T-cell (primary cell): ENCODE measurements at regions not wholly inside any gene's neighbourhood (a gene's known extent, or its start where the extent isn't known, plus 50 kb on each side); places are given as distances from the start of the nearest gene placed in this dataset.
"Not testable (repeated sequence)": the region's sequence is repeated elsewhere in the genome, so short reads cannot be mapped to it uniquely, and the experiment has no call there.

Source experiments
- ATAC-seq, 4 experiments: fragments of 200-7000 bp in 3 of 4; fragments of 150-1000 bp in 1 of 4; cut with Tn5 transposase; replicated peaks in 1 of 4; 1 replicate in 3 of 4; 2 replicates in 1 of 4; pipeline ENCODE4 v1.10.0; 2021; ENCODE audit warnings: moderate library complexity in 3 of 4, mild to moderate bottlenecking in 2 of 4, moderate number of reproducible peaks in 1 of 4
- CTCF ChIA-PET, 2 donors: fragments of 300-600 bp; sonication (Branson Sonifier 250); formaldehyde crosslinking; loops; one replicate each; lab custom pipeline; 2022; ENCODE audit warnings: antibody characterized with exemption in 2 of 2; lab: Charles Lee
- POLR2A ChIA-PET, 2 donors: fragments of 300-600 bp; sonication (Branson Sonifier 250); formaldehyde crosslinking; loops; one replicate each; lab custom pipeline; 2022; ENCODE audit warnings: antibody characterized with exemption in 2 of 2; lab: Charles Lee
- DNase-seq, 35 experiments: peaks; one replicate each; pipeline versions ENCODE4 v3.0.0 to v3.0.0-alpha.2; 2013 to 2023
- H3K27ac ChIP-seq: one replicate; pipeline ENCODE4 v1.5.1; 2013; ENCODE audit warnings: low read length
- H3K27me3 ChIP-seq, 2 experiments: replicated peaks in 1 of 2; 1 replicate in 1 of 2; 2 replicates in 1 of 2; pipeline versions ENCODE4 v1.6.1 to v1.7.0; 2013; ENCODE audit warnings: low read length in 1 of 2, mixed read lengths in 1 of 2; ENCODE audit not compliant: control insufficient read depth in 2 of 2, insufficient read depth in 2 of 2; ENCODE audit errors: extremely low read depth in 1 of 2
- H3K36me3 ChIP-seq, 2 donors: 1 replicate in 1 of 2; 2 replicates in 1 of 2; pipeline versions ENCODE4 v1.6.1 to v1.7.0; 2013; ENCODE audit warnings: low read length in 1 of 2; ENCODE audit not compliant: control insufficient read depth in 2 of 2, insufficient read depth in 1 of 2; ENCODE audit errors: extremely low read depth in 1 of 2
- H3K4me1 ChIP-seq, 2 experiments: 1 replicate in 1 of 2; 2 replicates in 1 of 2; pipeline versions ENCODE4 v1.6.1 to v1.7.0; 2013; ENCODE audit warnings: low read length in 2 of 2, mixed read lengths in 1 of 2; ENCODE audit not compliant: insufficient read depth in 2 of 2, control insufficient read depth in 1 of 2; ENCODE audit errors: extremely low read depth in 1 of 2
- H3K4me3 ChIP-seq, 2 donors: 1 replicate in 1 of 2; 2 replicates in 1 of 2; pipeline versions ENCODE4 v1.5.1 to v1.7.0; 2013; ENCODE audit warnings: mild to moderate bottlenecking in 2 of 2, low read length in 1 of 2, moderate library complexity in 1 of 2; ENCODE audit not compliant: control insufficient read depth in 1 of 2; ENCODE audit errors: extremely low read depth in 1 of 2
- H3K9me3 ChIP-seq: 2 replicates; pipeline ENCODE4 v1.7.0; 2013
- H3K27ac Mint-ChIP-seq, 2 donors: one replicate each; pipeline ENCODE4 v1.8.0; 2020 to 2021; ENCODE audit warnings: mild to moderate bottlenecking in 2 of 2, mixed read lengths in 2 of 2
- H3K27me3 Mint-ChIP-seq, 2 donors: one replicate each; pipeline ENCODE4 v1.8.0; 2021 to 2022; ENCODE audit warnings: mixed read lengths in 2 of 2
- H3K36me3 Mint-ChIP-seq: one replicate; pipeline ENCODE4 v1.8.0; 2021; ENCODE audit warnings: mixed read lengths
- H3K4me1 Mint-ChIP-seq, 3 donors: one replicate each; pipeline ENCODE4 v1.8.0; 2020 to 2022; ENCODE audit warnings: mixed read lengths in 3 of 3, mild to moderate bottlenecking in 1 of 3
- H3K4me3 Mint-ChIP-seq, 3 donors: one replicate each; pipeline ENCODE4 v1.8.0; 2020 to 2022; ENCODE audit warnings: mild to moderate bottlenecking in 3 of 3, mixed read lengths in 3 of 3, moderate library complexity in 3 of 3
- H3K9me3 Mint-ChIP-seq, 3 donors: one replicate each; pipeline ENCODE4 v1.8.0; 2020 to 2022; ENCODE audit warnings: mixed read lengths in 3 of 3
- WGBS: methylation state at CpG from one replicate; pipeline ENCODE4 v1.1.5; 2013; ENCODE audit warnings: missing lambda C conversion rate; ENCODE audit not compliant: insufficient coverage; 5-methylcytosine and 5-hydroxymethylcytosine counted together

DNA sequence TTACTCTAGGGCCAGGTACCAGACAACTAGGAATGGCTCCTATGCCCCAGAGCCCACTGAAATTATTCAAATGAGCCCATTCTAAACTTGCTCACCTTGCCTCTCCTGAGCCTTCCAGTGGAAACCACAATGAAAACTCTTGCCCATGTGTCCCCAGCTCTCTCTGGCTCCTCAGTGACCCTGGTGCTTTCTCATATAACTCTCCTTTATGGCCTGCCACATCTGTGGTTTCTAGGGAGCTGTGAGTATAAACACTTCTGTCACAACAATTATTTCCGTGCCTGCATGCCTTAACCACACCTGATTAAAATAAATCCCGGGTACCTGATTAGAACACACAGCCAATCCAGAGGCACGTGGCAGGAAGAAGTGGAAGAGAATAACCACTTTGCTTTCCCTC lies 333.0 kb upstream of the SPRED2 start:
- Mint-ChIP-seq H3K27me3 (peaks cover 0 to 13% of the 10 kb centered on the region in 2 donors), H3K36me3 (no peaks in the 10 kb centered on the region), H3K4me1 (no peaks in the 10 kb centered on the region), H3K27ac (no peak overlapping the region), H3K4me3 (no peak overlapping the region), H3K9me3 (peaks cover 2 to 7% (median 4%) of the 10 kb centered on the region in 3 donors)
- Histone ChIP-seq H3K27me3 (peaks cover 0 to 3% of the 10 kb centered on the region in 2 experiments), H3K36me3 (no peaks in the 10 kb centered on the region), H3K4me1 (no peaks in the 10 kb centered on the region), H3K9me3 (no peaks in the 10 kb centered on the region), H3K27ac (no peak overlapping the region), H3K4me3 (no peak overlapping the region)
- no peak for DNase-seq
- no CpG with 5 or more reads among the region's 3 CpGs for WGBS
- POLR2A ChIA-PET: no interaction called here
- CTCF ChIA-PET: no interaction called here
- no peak for ATAC-seq

DNA sequence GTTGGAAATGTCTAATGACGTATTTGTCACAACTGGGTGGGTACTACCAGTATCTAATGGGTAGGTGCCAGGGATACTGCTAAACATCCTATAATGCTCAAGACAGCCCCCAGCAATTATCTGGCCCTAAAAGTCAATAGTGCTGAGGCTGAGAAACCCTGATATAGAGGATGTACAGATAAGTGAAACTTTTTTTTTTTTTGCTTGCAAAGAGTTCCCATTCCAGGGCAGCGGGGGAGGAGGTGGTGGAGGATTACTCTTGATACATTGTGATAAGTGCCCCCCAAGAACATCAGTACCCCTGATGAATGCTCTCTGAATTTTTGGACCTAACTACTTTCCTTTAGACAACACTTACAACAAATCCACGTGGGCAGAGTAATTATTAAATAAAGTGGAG lies 329.7 kb upstream of the SPRED2 start:
- Histone ChIP-seq H3K27ac (no peak overlapping the region), H3K36me3 (no peaks in the 10 kb centered on the region), H3K9me3 (no peaks in the 10 kb centered on the region), H3K27me3 (peaks cover 0 to 3% of the 10 kb centered on the region in 2 experiments), H3K4me3 (no peak overlapping the region), H3K4me1 (no peaks in the 10 kb centered on the region)
- ChIA-PET POLR2A (no interaction called here), CTCF (no interaction called here)
- Mint-ChIP-seq H3K4me3 (no peak overlapping the region), H3K36me3 (no peaks in the 10 kb centered on the region), H3K9me3 (peaks cover 7 to 9% (median 8%) of the 10 kb centered on the region in 3 donors), H3K27ac (no peak overlapping the region), H3K4me1 (no peaks in the 10 kb centered on the region), H3K27me3 (peaks cover 0 to 7% of the 10 kb centered on the region in 2 donors)
- WGBS: no CpG with 5 or more reads among the region's 3 CpGs
- no peak for DNase-seq
- no peak for ATAC-seq

DNA sequence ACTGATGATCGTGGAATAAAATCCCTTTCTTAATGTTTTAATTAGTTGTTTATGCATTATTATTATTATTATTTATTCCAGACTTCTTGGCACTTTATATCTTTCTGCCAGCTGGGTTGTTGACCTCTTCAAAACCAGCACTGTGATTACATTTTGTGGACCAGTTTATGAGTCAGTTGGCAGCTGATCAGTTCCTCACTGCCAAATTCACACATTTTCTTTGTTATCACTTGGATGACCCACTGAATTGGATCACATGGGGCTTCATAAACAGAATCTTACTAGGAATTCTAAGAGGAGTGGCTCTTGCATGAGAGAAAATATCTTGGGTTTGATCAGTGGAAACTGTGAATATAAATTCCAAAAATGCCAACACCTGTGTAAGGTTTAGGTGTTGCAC lies 321.8 kb upstream of the SPRED2 start:
- no peaks in the 10 kb centered on the region for H3K36me3 Mint-ChIP-seq
- H3K4me1 ChIP-seq: no peaks in the 10 kb centered on the region
- ATAC-seq: no peak

DNA sequence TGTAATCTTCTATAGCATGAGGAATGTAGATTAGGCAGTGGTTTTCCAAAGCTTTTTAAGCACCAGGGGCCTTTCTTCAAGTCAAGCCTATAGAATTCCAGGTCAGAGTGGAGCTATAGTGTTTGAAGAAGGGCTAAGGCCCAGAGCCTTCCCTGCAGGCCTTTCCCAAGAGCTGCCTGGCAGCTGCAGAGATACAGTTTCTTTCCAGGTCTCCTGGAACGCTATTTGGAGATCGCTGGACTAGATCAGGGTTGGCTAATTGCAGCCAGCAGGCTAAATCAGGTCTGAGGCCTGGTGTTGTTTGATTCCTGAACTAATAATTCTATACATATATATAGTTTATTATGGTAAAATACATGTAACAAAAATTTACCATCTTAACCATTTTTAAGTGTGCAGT lies 319.0 kb upstream of the SPRED2 start:
- H3K27ac ChIP-seq: no peak overlapping the region
- CTCF ChIA-PET: no interaction called here
- no peaks in the 10 kb centered on the region for H3K4me1 ChIP-seq
- Mint-ChIP-seq H3K4me1 (no peaks in the 10 kb centered on the region), H3K27ac (no peak overlapping the region), H3K27me3 (peaks cover 0 to 1% of the 10 kb centered on the region in 2 donors), H3K9me3 (peaks cover 0 to 4% (median 0%) of the 10 kb centered on the region in 3 donors), H3K36me3 (no peaks in the 10 kb centered on the region), H3K4me3 (no peak overlapping the region)
- DNase-seq: no peak
- no peak overlapping the region for H3K4me3 ChIP-seq
- no peaks in the 10 kb centered on the region for H3K27me3 ChIP-seq
- no CpG with 5 or more reads among the region's 2 CpGs for WGBS
- POLR2A ChIA-PET: no interaction called here
- no peaks in the 10 kb centered on the region for H3K9me3 ChIP-seq
- no peak for ATAC-seq
- H3K36me3 ChIP-seq: no peaks in the 10 kb centered on the region

More for the DNA sequence above, 321.8 kb upstream of the SPRED2 start:
- Histone ChIP-seq H3K27ac (no peak overlapping the region), H3K4me3 (no peak overlapping the region), H3K36me3 (no peaks in the 10 kb centered on the region), H3K27me3 (no peaks in the 10 kb centered on the region), H3K9me3 (no peaks in the 10 kb centered on the region)
- no CpG with 5 or more reads among the region's 1 CpG for WGBS
- Mint-ChIP-seq H3K4me1 (no peaks in the 10 kb centered on the region), H3K9me3 (peaks cover 7 to 15% (median 8%) of the 10 kb centered on the region in 3 donors), H3K4me3 (no peak overlapping the region), H3K27ac (no peak overlapping the region), H3K27me3 (no peaks in the 10 kb centered on the region)
- no peak for DNase-seq
- ChIA-PET CTCF (no interaction called here), POLR2A (no interaction called here)

DNA sequence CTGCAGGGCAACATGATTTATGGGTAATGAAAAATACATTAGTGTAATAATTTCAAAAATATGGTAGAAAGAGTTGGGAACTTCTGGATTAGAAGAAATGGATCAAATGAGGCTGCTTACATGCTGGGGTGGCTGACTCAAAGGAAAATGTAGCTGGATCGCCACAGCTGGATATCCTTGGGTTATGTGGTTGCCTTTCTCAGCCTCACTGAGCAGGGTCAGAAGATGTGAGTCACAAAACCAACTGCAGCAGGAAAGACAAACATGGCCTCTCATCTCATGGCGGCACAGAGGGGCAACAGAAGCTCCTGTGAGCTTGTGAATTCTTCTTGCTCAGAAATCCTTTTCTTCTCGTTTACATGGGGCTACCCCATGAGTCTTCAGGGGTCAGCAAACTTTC lies 317.1 kb upstream of the SPRED2 start:
- Histone ChIP-seq H3K4me1 (no peaks in the 10 kb centered on the region), H3K36me3 (no peaks in the 10 kb centered on the region), H3K27me3 (no peaks in the 10 kb centered on the region), H3K9me3 (no peaks in the 10 kb centered on the region), H3K27ac (no peak overlapping the region), H3K4me3 (no peak overlapping the region)
- ChIA-PET CTCF (interaction anchor here in 1 of 2 donors (0.5 kb wide), 1 partner anchor 155 kb away, joined by 4 read pairs; no protein-coding TSS in a partner anchor), POLR2A (no interaction called here)
- no peak overlapping the region for H3K27ac Mint-ChIP-seq
- no peaks in the 10 kb centered on the region for H3K36me3 Mint-ChIP-seq
- no peaks in the 10 kb centered on the region for H3K4me1 Mint-ChIP-seq
- WGBS: 72% methylated on average over 2 of the region's 3 CpGs
- H3K4me3 Mint-ChIP-seq: no peak overlapping the region
- peaks cover 0 to 1% of the 10 kb centered on the region in 2 donors for H3K27me3 Mint-ChIP-seq
- DNase-seq: no peak
- H3K9me3 Mint-ChIP-seq: no peaks in the 10 kb centered on the region
- ATAC-seq: no peak

DNA sequence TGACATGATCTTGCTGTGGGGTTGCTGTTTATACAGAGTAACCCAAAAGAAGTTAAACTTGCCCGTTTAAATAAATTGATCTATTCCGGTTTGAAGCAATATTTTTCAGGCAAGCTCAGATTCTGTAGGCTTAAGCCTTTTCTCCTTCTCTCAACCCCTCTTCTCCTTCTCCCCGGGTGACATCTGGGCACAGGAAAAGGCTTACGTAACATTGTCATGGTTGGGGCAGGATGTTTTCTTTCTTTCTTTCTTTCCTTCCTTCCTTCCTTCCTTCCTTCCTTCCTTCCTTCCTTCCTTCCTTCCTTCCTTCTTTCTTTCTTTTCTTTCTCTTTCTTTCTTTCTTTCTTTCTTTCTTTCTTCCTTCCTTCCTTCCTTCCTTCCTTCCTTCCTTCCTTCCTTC lies 315.5 kb upstream of the SPRED2 start:
- H3K9me3 Mint-ChIP-seq, CTCF ChIA-PET, POLR2A ChIA-PET, H3K36me3 Mint-ChIP-seq, H3K27me3 ChIP-seq, H3K4me1 ChIP-seq, DNase-seq, H3K4me3 ChIP-seq, H3K4me1 Mint-ChIP-seq, H3K9me3 ChIP-seq, H3K36me3 ChIP-seq, ATAC-seq, H3K27me3 Mint-ChIP-seq, H3K27ac Mint-ChIP-seq, H3K4me3 Mint-ChIP-seq, H3K27ac ChIP-seq: not testable (repeated sequence)
- no CpG with 5 or more reads among the region's 4 CpGs for WGBS
